Endothelial cell of umbilical vein (primary cell): ENCODE measurements at regions not wholly inside any gene's neighbourhood (a gene's known extent, or its start where the extent isn't known, plus 50 kb on each side); places are given as distances from the start of the nearest gene placed in this dataset.

Experiments used
- BruUV-seq: library from RNA; stranded (reverse); fragments of 400-500 nt; replicated peaks from 2 replicates; lab custom pipeline; 2021; lab: Mats Ljungman, UMichigan
- CTCF ChIA-PET: fragments of 300-600, 350-600 bp; sonication (Branson Sonifier 250); formaldehyde crosslinking; loops from one replicate; lab custom pipeline; 2021; ENCODE audit warnings: antibody characterized with exemption, inconsistent platforms; lab: Charles Lee
- POLR2A ChIA-PET: fragments of 300-600, 350-600 bp; sonication (Branson Sonifier 250); formaldehyde crosslinking; loops from one replicate; lab custom pipeline; 2021; ENCODE audit warnings: antibody characterized with exemption, inconsistent platforms; lab: Charles Lee
- DNase-seq: peaks from one replicate; pipeline ENCODE4 v3.0.0-alpha.2; 2011; ENCODE audit warnings: low read depth, low spot score
- FAIRE-seq: peaks from 2 replicates; lab custom pipeline; 2011; peaks lifted over from hg19 to GRCh38; lab: Jason Lieb, UNC
- H2AFZ ChIP-seq: 2 replicates; pipeline ENCODE4 v1.6.0; 2012; ENCODE audit warnings: low read depth, low read length, control low read depth, inconsistent platforms
- H3K27ac ChIP-seq: 2 replicates; pipeline ENCODE4 v1.5.1; 2011; ENCODE audit warnings: low read depth, mild to moderate bottlenecking, control low read depth, low read length, moderate library complexity; ENCODE audit not compliant: insufficient read depth
- H3K27me3 ChIP-seq, 2 experiments: 2 replicates each; pipeline versions ENCODE4 v1.6.0 to v1.6.1; 2011; ENCODE audit warnings: low read length in 2 of 2, mixed read lengths in 1 of 2; ENCODE audit not compliant: control insufficient read depth in 2 of 2, insufficient read depth in 2 of 2
- H3K36me3 ChIP-seq, 2 experiments: 2 replicates in 1 of 2; 3 replicates in 1 of 2; pipeline ENCODE4 v1.5.1; 2011; ENCODE audit warnings: low read length in 2 of 2, mild to moderate bottlenecking in 1 of 2, moderate library complexity in 1 of 2; ENCODE audit not compliant: control insufficient read depth in 2 of 2, insufficient read depth in 2 of 2; ENCODE audit errors: extremely low read depth in 1 of 2
- H3K4me1 ChIP-seq: 3 replicates; pipeline ENCODE4 v1.5.1; 2011; ENCODE audit warnings: mild to moderate bottlenecking, low read length; ENCODE audit not compliant: control insufficient read depth, insufficient read depth; ENCODE audit errors: extremely low read depth
- H3K4me2 ChIP-seq: 2 replicates; pipeline ENCODE4 v1.6.1; 2011; ENCODE audit warnings: low read length, control low read depth, mixed read lengths; ENCODE audit not compliant: insufficient read depth
- H3K4me3 ChIP-seq, 3 experiments: fragments of 200-600 bp in 1 of 3; sonication (generic), shearing (Covaris generic) in 1 of 3; replicated peaks in 1 of 3; 2 replicates each; pipeline ENCODE4 v1.5.1; 2011 to 2016; ENCODE audit warnings: control low read depth in 3 of 3, low read length in 3 of 3, mild to moderate bottlenecking in 2 of 3, inconsistent platforms in 1 of 3, low read depth in 1 of 3, moderate library complexity in 1 of 3; ENCODE audit not compliant: insufficient read depth in 1 of 3
- H3K79me2 ChIP-seq: 2 replicates; pipeline ENCODE4 v1.6.0; 2012; ENCODE audit warnings: low read length, inconsistent platforms; ENCODE audit not compliant: control insufficient read depth, insufficient read depth
- H3K9ac ChIP-seq: replicated peaks from 2 replicates; pipeline ENCODE3; 2011; ENCODE audit warnings: low read length, control low read depth; ENCODE audit not compliant: insufficient read depth; ENCODE audit errors: extremely low read depth
- H3K9me1 ChIP-seq: replicated peaks from 3 replicates; pipeline ENCODE4 v1.6.0; 2011; ENCODE audit warnings: mild to moderate bottlenecking, low read length; ENCODE audit not compliant: control insufficient read depth, insufficient read depth; ENCODE audit errors: extremely low read depth
- H3K9me3 ChIP-seq: replicated peaks from 2 replicates; pipeline ENCODE4 v1.5.1; 2012; ENCODE audit warnings: low read length, inconsistent platforms; ENCODE audit not compliant: control insufficient read depth, insufficient read depth
- H4K20me1 ChIP-seq: replicated peaks from 2 replicates; pipeline ENCODE3; 2011; ENCODE audit warnings: mild to moderate bottlenecking, low read length; ENCODE audit not compliant: control insufficient read depth, insufficient read depth; ENCODE audit errors: extremely low read depth
- CTCF ChIP-seq, 2 donors: IDR thresholded peaks; 1 replicate in 1 of 2; 2 replicates in 1 of 2; pipeline ENCODE4 v1.5.1; 2011; ENCODE audit warnings: low read length in 2 of 2, mild to moderate bottlenecking in 2 of 2, moderate library complexity in 2 of 2, control low read depth in 1 of 2, inconsistent platforms in 1 of 2, low read depth in 1 of 2; ENCODE audit not compliant: insufficient read depth in 1 of 2; ENCODE audit errors: extremely low read depth in 1 of 2
- EZH2 ChIP-seq: IDR thresholded peaks from 2 replicates; pipeline ENCODE4 v1.6.1; 2012; ENCODE audit warnings: borderline replicate concordance, low read depth, mild to moderate bottlenecking, moderate library complexity, low read length, inconsistent platforms; ENCODE audit not compliant: severe bottlenecking
- FOS ChIP-seq: IDR thresholded peaks from 2 replicates; pipeline ENCODE4 v1.6.1; 2011; ENCODE audit warnings: mild to moderate bottlenecking, low read length, moderate library complexity, borderline replicate concordance; ENCODE audit not compliant: insufficient read depth
- GATA2 ChIP-seq: IDR thresholded peaks from 2 replicates; pipeline ENCODE4 v1.7.0; 2011; ENCODE audit warnings: low read depth, mild to moderate bottlenecking, moderate library complexity, mixed read lengths, low read length; ENCODE audit not compliant: insufficient read length, insufficient read depth
- JUN ChIP-seq: IDR thresholded peaks from 2 replicates; pipeline ENCODE4 v1.6.1; 2011; ENCODE audit warnings: borderline replicate concordance, low read depth; ENCODE audit not compliant: insufficient read length, insufficient read depth
- MAX ChIP-seq: IDR thresholded peaks from 2 replicates; pipeline ENCODE4 v1.6.1; 2011; ENCODE audit not compliant: insufficient read depth, insufficient read length
- MYC ChIP-seq: IDR thresholded peaks from one replicate; pipeline ENCODE4 v1.6.1; 2011; ENCODE audit warnings: mild to moderate bottlenecking, low read depth, low read length
- POLR2A ChIP-seq: IDR thresholded peaks from 2 replicates; pipeline ENCODE4 v1.6.1; 2012; ENCODE audit warnings: low read depth, mild to moderate bottlenecking, control low read depth, low read length
- POLR2AphosphoS5 ChIP-seq: IDR thresholded peaks from 2 replicates; pipeline ENCODE4 v1.6.1; 2012; ENCODE audit warnings: low read depth, mild to moderate bottlenecking, control low read depth, low read length, moderate library complexity; ENCODE audit not compliant: insufficient read depth
- dilution Hi-C: fragments of 300-500 bp; cut with MboI; formaldehyde crosslinking; loops from one replicate; pipeline ENCODE4 v1.15.0; 2019; ENCODE audit warnings: low sequenced_read_pairs; ENCODE audit not compliant: extremely low pct_ligation_motif_present
- intact Hi-C: fragments of 100-400 bp; cut with micrococcal nuclease; formaldehyde crosslinking; loops from one replicate; pipeline ENCODE4 v1.10.0; 2022

GRCh38 chr2:37867166-37867565 is 57.9 kb upstream of the RMDN2 start:
- dilution Hi-C loops, result loop anchor here (25.0 kb wide), 1 partner anchor 455 kb away; no protein-coding TSS in a partner anchor
- no peak for FAIRE-seq
- CTCF ChIA-PET, result interaction anchor here (3.4 kb wide), 1 partner anchor 10 kb away, joined by 21 read pairs; no protein-coding TSS in a partner anchor

More at GRCh38 chr2:37867166-37867565, 57.9 kb upstream of the RMDN2 start:
- no peak overlapping the region for H3K4me3 ChIP-seq
- no TSS peak for BruUV-seq
- peaks cover 9% of the 10 kb centered on the region for H3K4me1 ChIP-seq
- no peak overlapping the region for H3K27ac ChIP-seq
- no peak for TF ChIP-seq GATA2
- no peak for TF ChIP-seq MAX
- TF ChIP-seq FOS, result no peak
- no peak for TF ChIP-seq JUN
- no peak for TF ChIP-seq EZH2
- TF ChIP-seq MYC, result no peak
- TF ChIP-seq POLR2A, result no peak
- no peak for TF ChIP-seq CTCF (IDR thresholded peaks at IDR 0.05; ENCODE audit: extremely low read depth in 1 of 2, insufficient read depth in 1 of 2, low read depth in 1 of 2, low read length in 2 of 2)
- TF ChIP-seq POLR2AphosphoS5, result no peak
- H4K20me1 ChIP-seq, result no peaks in the 10 kb centered on the region
- H3K27me3 ChIP-seq, result no peaks in the 10 kb centered on the region
- no peaks in the 10 kb centered on the region for H3K36me3 ChIP-seq
- H3K9me3 ChIP-seq, result no peaks in the 10 kb centered on the region
- H3K9me1 ChIP-seq, result no peaks in the 10 kb centered on the region
- H2AFZ ChIP-seq, result no peak overlapping the region
- H3K4me2 ChIP-seq, result no peak overlapping the region
- DNase-seq, result no peak
- H3K9ac ChIP-seq, result no peak overlapping the region
- H3K79me2 ChIP-seq, result no peaks in the 10 kb centered on the region
- POLR2A ChIA-PET, result no interaction called here
- intact Hi-C loops, result no loop called here
